HG02973 (cell line): ENCODE measurements at regions not wholly inside any gene's neighbourhood (a gene's known extent, or its start where the extent isn't known, plus 50 kb on each side); places are given as distances from the start of the nearest gene placed in this dataset.

Experiments
- ATAC-seq: cut with Tn5 transposase; IDR thresholded peaks from one replicate; pipeline ENCODE4 v1.9.1; 2021; ENCODE audit warnings: moderate library complexity; ENCODE audit not compliant: unreplicated experiment

DNA sequence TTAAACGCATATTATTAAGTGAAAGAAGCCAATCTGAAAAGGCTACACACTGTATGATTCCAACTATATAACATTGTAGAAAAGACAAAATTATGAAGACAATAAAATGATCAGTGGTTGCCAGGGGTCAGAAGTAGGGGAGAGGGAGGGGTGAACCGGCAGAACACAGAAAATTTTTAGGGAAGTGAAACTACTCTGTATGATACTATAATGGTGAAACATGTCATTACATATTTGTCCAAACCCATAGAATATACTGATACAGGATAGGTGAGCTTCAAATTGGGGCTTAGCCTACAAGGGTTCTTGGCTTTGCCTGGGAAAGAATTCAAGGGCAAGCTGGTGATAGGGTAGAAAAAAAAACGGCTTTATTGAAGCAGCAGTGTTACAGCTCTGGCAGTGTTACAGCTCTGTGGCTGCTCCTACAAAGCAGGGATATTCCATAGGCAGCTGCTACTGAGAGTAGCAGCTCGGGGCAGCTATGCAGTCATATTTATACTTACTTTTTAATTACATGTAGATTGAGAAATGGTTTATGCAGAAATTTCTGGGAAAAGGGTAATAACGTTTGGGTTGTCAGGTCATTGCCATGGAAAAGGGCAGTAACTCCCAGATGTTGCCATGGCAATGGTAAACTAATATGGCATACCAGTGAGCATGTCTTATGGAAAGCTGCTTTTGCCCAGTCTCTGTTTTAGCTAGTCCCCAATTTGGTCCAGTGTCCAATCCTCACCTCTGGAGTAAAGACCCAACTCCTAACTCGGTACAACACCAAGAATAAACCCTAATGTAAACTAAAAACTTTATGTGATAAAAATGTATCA, 125.1 kb upstream of the SLC25A36 start:
- peak; percentile 92 for ATAC-seq

GRCh38 chr3:140821493-140821892, 120.1 kb upstream of the SLC25A36 start:
- no peak for ATAC-seq

- ATAC-seq = no peak
Observed at GRCh38 chr3:140822401-140823047, 119.1 kb upstream of the SLC25A36 start.

DNA sequence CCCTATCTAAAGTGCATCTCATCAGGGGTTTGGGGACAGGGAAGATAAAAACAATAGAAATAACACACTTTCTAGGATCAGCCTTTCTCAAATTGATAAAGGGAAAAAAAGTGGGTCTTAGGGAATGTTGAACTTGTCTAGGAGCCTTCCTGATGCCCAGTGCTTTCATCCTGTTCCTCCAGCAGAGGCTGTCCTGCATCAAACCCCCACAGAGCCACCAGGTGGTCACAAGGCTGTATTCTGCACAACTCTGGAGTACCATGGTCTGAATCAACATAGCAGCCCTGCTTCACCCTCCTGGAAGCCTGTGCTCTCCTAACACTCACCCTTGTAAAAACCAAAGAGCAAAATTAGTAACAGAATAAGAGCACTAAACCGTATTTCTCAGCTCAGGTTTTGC, 118.5 kb upstream of the SLC25A36 start:
- no peak for ATAC-seq

DNA sequence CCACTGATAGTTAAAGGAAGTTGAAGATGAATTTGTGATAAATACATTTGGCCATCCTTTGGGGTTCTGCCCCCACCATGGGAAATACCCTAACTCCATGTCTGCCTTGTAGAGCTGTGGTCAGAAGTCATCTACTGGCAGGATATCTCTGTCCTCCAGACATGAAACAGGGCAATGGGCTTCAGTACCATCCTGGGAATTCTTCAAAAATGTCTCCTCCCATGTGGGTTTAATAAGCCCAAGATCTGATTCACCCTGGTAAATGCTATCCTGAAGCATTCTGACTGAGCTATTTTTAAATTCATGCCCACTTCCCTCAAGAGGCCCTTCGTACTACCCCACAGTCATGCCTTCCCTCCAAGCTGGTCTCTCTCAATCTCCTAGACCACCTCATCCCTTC, 113.7 kb upstream of the SLC25A36 start:
- no peak for ATAC-seq

- ATAC-seq = no peak
Observed at GRCh38 chr3:140828585-140828984, 113.1 kb upstream of the SLC25A36 start.

DNA sequence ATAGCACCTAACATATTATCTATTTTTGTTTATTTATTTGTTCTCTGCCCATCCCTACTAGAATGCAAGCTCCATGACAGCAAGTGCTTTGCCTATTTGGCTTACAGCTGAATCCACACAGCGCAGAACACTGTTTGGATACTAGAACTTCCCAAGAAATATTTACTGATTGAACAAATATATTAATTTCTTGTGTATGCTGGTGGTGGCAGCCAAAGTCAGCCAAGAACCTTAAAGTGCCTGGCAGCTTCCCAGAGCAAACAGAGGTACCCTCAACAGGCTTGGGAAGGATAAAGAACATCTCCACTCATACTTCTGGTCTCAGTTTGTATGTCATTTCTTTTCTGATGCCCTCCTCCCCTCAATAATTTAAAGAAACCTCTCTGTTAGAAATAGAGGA, 111.8 kb upstream of the SLC25A36 start:
- no peak for ATAC-seq

DNA sequence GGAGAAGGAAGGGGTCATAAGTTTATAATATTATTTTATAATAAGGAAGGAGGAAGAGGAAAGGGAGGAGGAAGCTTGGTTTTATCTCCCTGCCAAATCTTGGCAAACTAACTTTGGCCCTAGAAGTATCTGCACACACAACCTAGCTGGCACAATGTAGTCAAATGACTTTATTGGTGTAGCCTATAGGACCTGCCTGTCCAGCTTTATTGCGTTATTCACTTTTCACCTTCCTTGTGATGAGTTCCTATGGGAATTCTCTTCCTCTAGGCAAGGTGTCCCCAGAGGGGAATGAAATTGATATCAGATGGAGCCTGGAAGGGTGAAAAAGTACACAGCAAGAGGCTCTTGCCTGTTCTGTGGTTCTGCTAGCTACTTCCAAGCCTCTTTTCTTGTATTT, 111.2 kb upstream of the SLC25A36 start:
- ATAC-seq = no peak

DNA sequence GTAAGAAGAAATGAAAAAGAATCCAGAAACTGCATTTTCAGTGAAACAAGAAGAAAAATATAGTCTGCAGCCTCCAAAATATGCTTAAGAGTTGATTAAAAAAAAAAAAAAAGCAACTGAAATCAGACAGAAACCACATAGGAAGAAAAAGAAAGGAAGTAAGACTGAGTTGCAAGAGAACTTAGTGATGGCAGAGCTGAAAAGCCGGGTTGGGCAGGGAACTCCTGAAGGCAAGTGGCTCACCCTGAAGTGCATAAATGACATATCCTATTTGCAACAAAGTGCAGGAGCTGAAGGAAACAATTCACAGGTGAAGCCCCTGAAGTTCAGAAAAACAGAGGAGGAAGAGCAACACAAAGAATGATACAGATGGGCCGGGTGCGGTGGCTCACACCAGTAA, 108.8 kb upstream of the SLC25A36 start:
- ATAC-seq = no peak

GRCh38 chr3:140834266-140835037, 107.2 kb upstream of the SLC25A36 start:
- ATAC-seq = no peak

- peak; percentile 98 for ATAC-seq
Observed at GRCh38 chr3:140842984-140843649, 98.5 kb upstream of the SLC25A36 start.

DNA sequence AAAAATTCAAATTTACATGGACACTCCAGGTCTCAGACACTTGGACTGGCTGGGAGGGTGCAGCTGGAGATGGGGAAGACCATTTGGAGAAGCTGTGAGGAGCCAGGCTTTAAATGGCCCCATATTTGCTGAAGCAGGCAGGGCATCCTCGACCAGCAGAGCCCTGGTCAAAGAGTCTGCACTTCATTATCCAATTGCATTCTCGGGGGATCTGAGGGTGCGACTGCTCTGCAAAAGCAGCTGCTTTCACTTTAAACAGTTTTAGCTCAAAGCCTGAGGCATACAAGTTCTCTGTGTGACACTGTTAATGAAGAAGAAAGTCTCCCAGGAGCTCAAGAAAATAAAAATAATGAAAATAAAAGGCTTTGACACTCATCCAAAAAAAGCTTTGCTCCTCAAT, 98.0 kb upstream of the SLC25A36 start:
- ATAC-seq = peak; percentile 8

DNA sequence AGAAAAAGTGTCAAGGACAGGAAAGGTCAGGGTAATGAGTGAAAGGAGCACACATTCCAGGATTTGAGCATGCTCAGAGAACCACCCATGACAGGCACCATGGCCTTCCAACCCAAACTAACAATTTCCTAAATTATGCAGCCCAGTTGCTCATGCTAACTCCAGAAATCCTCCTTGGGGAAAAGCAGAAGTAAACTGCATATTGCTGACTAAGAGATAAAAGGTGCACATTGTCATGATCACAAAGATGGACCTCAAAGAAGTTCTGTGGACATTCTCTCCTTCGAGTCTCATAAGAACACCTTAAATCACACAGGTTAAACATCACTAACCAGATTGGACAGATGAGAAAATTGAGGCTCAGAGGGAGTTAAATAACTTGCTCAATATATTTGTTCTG, 97.6 kb upstream of the SLC25A36 start:
- no peak for ATAC-seq

GRCh38 chr3:140845882-140846281, 95.8 kb upstream of the SLC25A36 start:
- no peak for ATAC-seq

- no peak for ATAC-seq
Observed at GRCh38 chr3:140848666-140849065, 93.0 kb upstream of the SLC25A36 start.

DNA sequence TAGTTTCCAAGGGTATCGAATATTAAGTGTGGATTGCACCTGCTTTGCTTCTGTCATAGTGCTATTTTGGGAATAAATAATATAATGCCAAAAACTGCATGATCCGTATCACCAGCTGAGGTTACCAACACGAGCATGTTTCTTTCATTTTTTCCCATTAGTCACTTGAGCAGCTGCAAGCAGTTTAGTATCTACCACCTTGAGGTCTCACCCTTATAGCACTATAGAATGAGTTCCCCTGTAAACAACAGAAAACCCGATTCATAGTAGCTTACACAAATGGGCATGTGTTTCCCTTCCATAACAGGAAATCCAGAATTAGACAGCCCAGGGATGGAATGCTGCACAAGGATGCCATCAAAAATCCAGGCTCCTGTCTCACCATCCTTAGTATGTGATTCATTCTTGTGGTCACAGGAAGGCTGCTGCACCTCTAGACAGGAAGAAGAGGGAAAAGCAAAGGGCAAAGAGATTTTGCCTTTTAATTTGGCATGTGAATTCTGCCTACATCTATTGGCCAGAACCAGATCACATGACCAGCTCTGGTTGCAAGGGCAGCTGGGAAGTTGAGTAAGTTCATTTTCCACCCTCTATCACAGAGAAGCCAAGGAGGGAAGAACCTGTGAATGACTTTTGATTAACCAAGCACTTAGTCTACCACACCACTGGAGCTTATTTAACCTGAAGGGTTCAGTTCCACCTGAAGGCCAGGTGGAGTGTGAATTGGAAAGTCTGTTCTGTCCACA, 91.3 kb upstream of the SLC25A36 start:
- no peak for ATAC-seq

DNA sequence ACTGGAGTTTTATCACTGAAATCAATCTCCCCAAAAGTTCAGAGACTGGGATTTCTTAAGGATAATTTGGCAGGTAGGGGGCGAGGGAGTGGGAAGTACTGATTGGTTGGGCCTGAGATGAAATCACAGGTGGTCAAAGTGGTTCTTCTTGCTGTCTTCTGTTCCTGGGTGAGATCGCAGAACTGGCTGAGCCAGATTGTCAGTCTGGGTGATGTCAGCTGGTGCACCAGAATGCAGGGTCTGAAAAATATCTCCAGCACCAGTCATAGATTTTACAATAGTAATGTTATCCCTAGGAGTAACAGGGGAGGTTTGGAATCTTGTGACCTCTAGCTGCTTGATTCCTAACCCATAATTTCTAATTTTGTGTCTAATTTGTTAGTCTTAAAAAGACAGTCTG, 86.7 kb upstream of the SLC25A36 start:
- no peak for ATAC-seq

DNA sequence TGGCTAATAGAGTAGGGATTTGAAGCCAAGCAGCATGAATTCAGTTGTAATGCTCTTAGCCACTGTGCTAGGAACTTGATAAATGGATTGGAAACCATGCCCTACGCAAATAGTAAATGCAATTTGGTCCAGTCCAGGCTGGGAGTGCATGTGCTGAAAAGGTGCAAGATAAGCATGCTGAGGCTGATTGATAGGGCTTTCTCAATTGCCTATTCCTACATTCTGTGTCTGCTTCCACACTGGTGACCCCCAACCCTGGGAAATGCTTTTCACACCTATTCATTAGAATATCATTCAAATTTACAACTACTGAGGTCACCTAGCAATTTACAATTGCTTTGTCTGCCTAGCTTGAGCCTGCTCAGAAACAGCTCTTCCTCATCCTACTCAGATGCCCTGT, 84.7 kb upstream of the SLC25A36 start:
- ATAC-seq = no peak

- no peak for ATAC-seq
Observed at GRCh38 chr3:140857993-140858392, 83.6 kb upstream of the SLC25A36 start.

DNA sequence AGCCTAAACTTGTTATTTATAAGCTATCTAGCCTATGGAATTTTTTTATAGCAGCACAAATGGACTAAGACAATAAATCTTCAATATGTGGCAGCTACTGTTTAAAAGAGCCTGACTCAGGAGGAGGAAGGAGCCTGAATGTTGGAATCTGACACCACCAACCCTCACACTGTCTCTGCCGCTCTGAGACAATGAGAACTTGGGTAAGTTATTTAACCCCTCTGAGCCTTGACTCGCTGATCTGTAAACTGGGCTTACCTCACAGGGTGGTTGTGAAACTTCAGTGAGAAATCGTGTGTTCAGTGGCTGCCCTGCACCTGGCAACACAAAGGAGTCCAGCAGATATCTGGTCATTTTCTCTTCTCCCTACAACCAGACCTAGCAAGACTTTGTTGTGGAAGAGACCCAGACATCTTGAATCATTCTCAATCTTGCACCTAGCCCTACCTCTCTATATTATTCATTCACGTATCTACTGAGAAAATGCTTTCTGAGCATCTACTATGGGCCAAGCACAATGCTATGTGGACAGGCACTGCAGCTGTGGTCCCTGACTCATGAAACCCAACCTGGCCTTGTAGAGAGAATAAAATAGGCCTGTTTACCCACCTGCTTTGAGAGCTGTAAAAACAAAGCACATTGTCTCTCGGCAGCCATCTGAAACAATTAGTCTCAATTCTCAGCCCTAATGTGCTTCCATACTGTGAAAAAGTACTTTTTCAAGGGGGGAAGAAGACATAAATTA, 81.9 kb upstream of the SLC25A36 start:
- ATAC-seq = no peak
